ENCODE measurements at regions not wholly inside any gene's neighbourhood (a gene's known extent, or its start where the extent isn't known, plus 50 kb on each side); places are given as distances from the start of the nearest gene placed in this dataset.

- no peak for TF ChIP-seq CTCF (conservative IDR thresholded peaks at IDR 0.05)
- Mint-ChIP-seq H3K4me1 (no peaks in the 10 kb centered on the region), H3K4me3 (no peak overlapping the region), H3K36me3 (ENCODE audit: low read depth) (no peaks in the 10 kb centered on the region), H3K27ac (ENCODE audit: unreplicated experiment) (no peak overlapping the region), H3K27me3 (ENCODE audit: low read depth) (no peaks in the 10 kb centered on the region), H3K9me3 (no peaks in the 10 kb centered on the region)
- DNase-seq (ENCODE audit: low read depth, low spot score): no peak
Observed at GRCh38 chr20:48222595-48223180, 437.4 kb upstream of the SULF2 start.

GRCh38 chr20:48220033-48220633, 434.9 kb upstream of the SULF2 start:
- DNase-seq (ENCODE audit: low read depth, low spot score): no peak
- TF ChIP-seq CTCF (conservative IDR thresholded peaks at IDR 0.05): no peak
- Mint-ChIP-seq H3K36me3 (ENCODE audit: low read depth) (no peaks in the 10 kb centered on the region), H3K4me3 (no peak overlapping the region), H3K9me3 (no peaks in the 10 kb centered on the region), H3K27me3 (ENCODE audit: low read depth) (no peaks in the 10 kb centered on the region), H3K4me1 (peaks cover 2% of the 10 kb centered on the region), H3K27ac (ENCODE audit: unreplicated experiment) (no peak overlapping the region)

- TF ChIP-seq CTCF (conservative IDR thresholded peaks at IDR 0.05): no peak
- Mint-ChIP-seq H3K27ac (ENCODE audit: unreplicated experiment) (no peak overlapping the region), H3K4me3 (no peak overlapping the region), H3K27me3 (ENCODE audit: low read depth) (no peaks in the 10 kb centered on the region), H3K9me3 (no peaks in the 10 kb centered on the region), H3K36me3 (ENCODE audit: low read depth) (no peaks in the 10 kb centered on the region), H3K4me1 (peaks cover 6% of the 10 kb centered on the region)
- no peak for DNase-seq (ENCODE audit: low read depth, low spot score)
Observed at GRCh38 chr20:48219306-48219705, 434.0 kb upstream of the SULF2 start.

GRCh38 chr20:48217190-48217589, 431.9 kb upstream of the SULF2 start:
- no peak for TF ChIP-seq CTCF (conservative IDR thresholded peaks at IDR 0.05)
- H3K27me3 Mint-ChIP-seq (ENCODE audit: low read depth): no peaks in the 10 kb centered on the region
- peaks cover 6% of the 10 kb centered on the region for H3K4me1 Mint-ChIP-seq
- no peak overlapping the region for H3K4me3 Mint-ChIP-seq
- H3K36me3 Mint-ChIP-seq (ENCODE audit: low read depth): no peaks in the 10 kb centered on the region
- H3K27ac Mint-ChIP-seq (ENCODE audit: unreplicated experiment): no peak overlapping the region
- H3K9me3 Mint-ChIP-seq: no peaks in the 10 kb centered on the region
- no peak for DNase-seq (ENCODE audit: low read depth, low spot score)

- Mint-ChIP-seq H3K36me3 (ENCODE audit: low read depth) (no peaks in the 10 kb centered on the region), H3K27me3 (ENCODE audit: low read depth) (no peaks in the 10 kb centered on the region), H3K27ac (ENCODE audit: unreplicated experiment) (no peak overlapping the region), H3K9me3 (no peaks in the 10 kb centered on the region), H3K4me1 (peaks cover 20% of the 10 kb centered on the region), H3K4me3 (no peak overlapping the region)
- TF ChIP-seq CTCF (conservative IDR thresholded peaks at IDR 0.05): no peak
- DNase-seq (ENCODE audit: low read depth, low spot score): no peak
Observed at GRCh38 chr20:48215536-48215935, 430.3 kb upstream of the SULF2 start.
